Peyer's patch (tissue), 4 donors: ENCODE measurements at regions not wholly inside any gene's neighbourhood (a gene's known extent, or its start where the extent isn't known, plus 50 kb on each side); places are given as distances from the start of the nearest gene placed in this dataset.

ENCODE experiments used
- DNase-seq, 3 donors: peaks; one replicate each; pipeline ENCODE4 v3.0.0-alpha.2; 2017 to 2019
- H3K27ac ChIP-seq, 4 donors: fragments of 200-600 bp; sonication (generic); one replicate each; pipeline ENCODE4 v1.5.1; 2016 to 2019
- H3K27me3 ChIP-seq, 2 donors: fragments of 200-600 bp; sonication (generic); one replicate each; pipeline ENCODE4 v1.5.1; 2019
- H3K36me3 ChIP-seq, 3 donors: fragments of 200-600 bp; sonication (generic); one replicate each; pipeline ENCODE4 v1.5.1; 2016 to 2019
- H3K4me1 ChIP-seq, 4 donors: fragments of 200-600 bp; sonication (generic); one replicate each; pipeline ENCODE4 v1.5.1; 2016 to 2019
- H3K4me3 ChIP-seq, 4 donors: fragments of 200-600 bp; sonication (generic); 1 replicate in 3 of 4; 2 replicates in 1 of 4; pipeline ENCODE4 v1.5.1; 2016 to 2019; ENCODE audit warnings: mild to moderate bottlenecking in 1 of 4
- H3K9me3 ChIP-seq, 4 donors: fragments of 200-600 bp; sonication (generic); one replicate each; pipeline ENCODE4 v1.5.1; 2016 to 2019; ENCODE audit warnings: mild to moderate bottlenecking in 1 of 4
- POLR2A ChIP-seq, 2 donors: fragments of 450-650 bp; IDR thresholded peaks; one replicate each; pipeline ENCODE4 v1.5.1; 2017; ENCODE audit warnings: antibody characterized with exemption in 2 of 2, mild to moderate bottlenecking in 2 of 2, moderate library complexity in 2 of 2
- TF ChIP-seq, protein P1 (sequence below), 6 experiments: fragments of 450-650 bp in 4 of 6; fragments of 200-600 bp in 2 of 6; sonication (generic) in 1 of 6; IDR thresholded peaks; one replicate each; pipeline ENCODE4 v1.5.1; 2017 to 2019; ENCODE audit warnings: antibody characterized with exemption in 6 of 6, mild to moderate bottlenecking in 3 of 6, moderate library complexity in 1 of 6

DNA sequence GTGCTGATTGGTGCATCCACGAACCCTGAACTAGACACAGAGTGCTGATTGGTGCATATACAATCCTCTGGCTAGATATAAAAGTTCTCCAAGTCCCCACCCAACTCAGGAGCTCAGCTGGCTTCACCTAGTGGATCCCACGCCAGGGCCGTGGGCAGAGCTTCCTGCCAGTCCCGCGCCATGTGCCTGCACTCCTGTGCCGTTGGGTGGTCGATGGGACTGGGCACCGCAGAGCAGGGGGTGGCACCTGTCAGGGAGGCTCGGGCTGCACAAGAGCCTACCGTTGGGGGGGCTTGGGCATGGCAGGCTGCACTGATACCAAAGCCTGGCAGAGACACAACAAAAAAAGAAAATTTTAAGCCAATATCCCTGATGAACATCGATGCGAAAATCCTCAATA, 185.4 kb upstream of the ASCC3 start:
- Histone ChIP-seq H3K9me3 (peaks cover 0 to 3% (median 0%) of the 10 kb centered on the region in 4 donors), H3K36me3 (no peaks in the 10 kb centered on the region), H3K4me1 (no peaks in the 10 kb centered on the region), H3K4me3 (no peak overlapping the region), H3K27me3 (no peaks in the 10 kb centered on the region), H3K27ac (no peak overlapping the region)
- TF ChIP-seq, protein P1, sequence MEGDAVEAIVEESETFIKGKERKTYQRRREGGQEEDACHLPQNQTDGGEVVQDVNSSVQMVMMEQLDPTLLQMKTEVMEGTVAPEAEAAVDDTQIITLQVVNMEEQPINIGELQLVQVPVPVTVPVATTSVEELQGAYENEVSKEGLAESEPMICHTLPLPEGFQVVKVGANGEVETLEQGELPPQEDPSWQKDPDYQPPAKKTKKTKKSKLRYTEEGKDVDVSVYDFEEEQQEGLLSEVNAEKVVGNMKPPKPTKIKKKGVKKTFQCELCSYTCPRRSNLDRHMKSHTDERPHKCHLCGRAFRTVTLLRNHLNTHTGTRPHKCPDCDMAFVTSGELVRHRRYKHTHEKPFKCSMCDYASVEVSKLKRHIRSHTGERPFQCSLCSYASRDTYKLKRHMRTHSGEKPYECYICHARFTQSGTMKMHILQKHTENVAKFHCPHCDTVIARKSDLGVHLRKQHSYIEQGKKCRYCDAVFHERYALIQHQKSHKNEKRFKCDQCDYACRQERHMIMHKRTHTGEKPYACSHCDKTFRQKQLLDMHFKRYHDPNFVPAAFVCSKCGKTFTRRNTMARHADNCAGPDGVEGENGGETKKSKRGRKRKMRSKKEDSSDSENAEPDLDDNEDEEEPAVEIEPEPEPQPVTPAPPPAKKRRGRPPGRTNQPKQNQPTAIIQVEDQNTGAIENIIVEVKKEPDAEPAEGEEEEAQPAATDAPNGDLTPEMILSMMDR (IDR thresholded peaks at IDR 0.05), result no peak
- DNase-seq, result no peak

DNA sequence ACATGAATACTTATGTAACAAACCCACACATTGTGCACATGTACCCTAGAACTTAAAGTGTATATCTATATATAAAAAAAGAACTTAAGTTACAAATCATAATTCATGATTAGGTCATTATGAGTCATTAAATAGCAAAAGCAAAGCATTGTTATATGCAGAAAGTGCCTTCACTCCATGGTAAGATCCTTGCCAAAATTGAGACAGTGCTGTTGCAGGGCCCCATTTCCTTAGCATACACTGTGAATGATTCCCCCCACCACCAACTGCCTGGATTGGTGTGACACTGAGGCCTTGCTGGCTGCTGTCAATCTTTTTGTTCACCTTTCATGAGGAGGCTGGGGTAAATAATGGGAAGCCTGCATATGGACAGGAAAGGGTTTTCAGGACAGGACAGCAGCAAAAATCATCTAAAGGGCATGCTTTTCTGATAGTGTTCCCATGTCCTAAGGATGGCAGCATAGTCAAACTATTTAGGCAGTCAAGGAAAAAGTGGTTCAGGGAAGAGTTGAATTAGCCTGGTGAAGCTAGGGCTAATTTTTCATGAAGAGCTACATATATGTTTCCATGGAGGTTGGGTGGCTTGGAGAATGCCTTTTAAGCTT, 188.2 kb upstream of the ASCC3 start:
- H3K4me3 ChIP-seq, result no peak overlapping the region
- no peaks in the 10 kb centered on the region for H3K4me1 ChIP-seq
- no peak for TF ChIP-seq POLR2A (IDR thresholded peaks at IDR 0.05)
- TF ChIP-seq, protein P1 (IDR thresholded peaks at IDR 0.05), result no peak
- no peaks in the 10 kb centered on the region for H3K27me3 ChIP-seq
- H3K27ac ChIP-seq, result no peak overlapping the region
- H3K9me3 ChIP-seq, result peaks cover 0 to 3% (median 0%) of the 10 kb centered on the region in 4 donors
- DNase-seq, result no peak
- no peaks in the 10 kb centered on the region for H3K36me3 ChIP-seq

DNA sequence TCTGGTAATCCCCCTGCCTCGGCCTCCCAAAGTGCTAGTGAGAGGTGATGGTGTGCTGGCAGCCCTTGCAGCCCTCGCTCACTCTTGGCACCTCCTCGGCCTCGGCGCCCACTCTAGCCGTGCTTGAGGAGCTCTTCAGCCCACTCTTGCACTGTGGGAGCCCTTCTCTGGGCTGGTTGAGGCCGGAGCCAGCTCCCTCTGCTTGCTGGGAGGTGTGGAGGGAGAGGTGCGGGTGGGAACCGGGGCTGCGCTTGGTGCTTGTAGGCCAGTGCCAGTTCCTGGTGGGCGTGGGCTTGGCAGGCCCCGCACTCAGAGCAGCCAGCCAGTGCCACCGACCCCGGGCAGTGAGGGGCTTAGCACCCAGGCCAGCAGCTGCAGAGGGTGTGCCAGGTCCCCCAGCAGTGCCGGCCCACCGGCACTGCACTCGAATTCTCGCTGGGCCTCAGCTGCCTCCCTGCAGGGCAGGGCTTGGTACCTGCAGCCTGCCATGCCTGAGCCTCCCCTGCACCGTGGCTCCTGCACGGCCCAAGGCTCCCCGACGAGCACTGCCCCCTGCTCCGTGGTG, 189.0 kb upstream of the ASCC3 start:
- H3K36me3 ChIP-seq, result no peaks in the 10 kb centered on the region
- no peak for DNase-seq
- no peaks in the 10 kb centered on the region for H3K4me1 ChIP-seq
- H3K9me3 ChIP-seq, result peaks cover 0 to 3% (median 0%) of the 10 kb centered on the region in 4 donors
- H3K27me3 ChIP-seq, result no peaks in the 10 kb centered on the region
- no peak overlapping the region for H3K27ac ChIP-seq
- TF ChIP-seq, protein P1 (IDR thresholded peaks at IDR 0.05), result no peak
- TF ChIP-seq POLR2A (IDR thresholded peaks at IDR 0.05), result no peak
- H3K4me3 ChIP-seq, result no peak overlapping the region

DNA sequence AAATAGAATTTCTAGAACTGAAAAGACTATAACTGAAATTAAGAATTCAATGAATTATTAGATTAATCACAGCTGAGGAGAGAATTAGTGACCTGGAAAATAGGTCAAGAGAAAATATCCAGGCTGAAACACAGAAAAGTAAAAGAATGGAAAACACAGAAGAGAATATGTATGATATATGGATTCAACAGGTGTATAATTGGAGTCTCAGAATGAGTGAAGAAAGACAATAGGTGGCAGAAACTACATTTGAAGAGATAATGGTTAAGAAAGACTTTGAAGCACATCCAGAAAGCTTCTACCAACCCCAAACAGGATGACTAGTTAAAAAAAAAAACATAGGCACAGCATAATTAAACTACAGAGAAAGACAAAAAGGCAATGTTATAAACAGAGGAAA, 196.2 kb upstream of the ASCC3 start:
- no peak for TF ChIP-seq POLR2A (IDR thresholded peaks at IDR 0.05)
- TF ChIP-seq, protein P1 (IDR thresholded peaks at IDR 0.05), result no peak
- Histone ChIP-seq H3K36me3 (no peaks in the 10 kb centered on the region), H3K4me3 (no peak overlapping the region), H3K27me3 (no peaks in the 10 kb centered on the region), H3K4me1 (no peaks in the 10 kb centered on the region), H3K9me3 (no peaks in the 10 kb centered on the region), H3K27ac (no peak overlapping the region)
- no peak for DNase-seq

DNA sequence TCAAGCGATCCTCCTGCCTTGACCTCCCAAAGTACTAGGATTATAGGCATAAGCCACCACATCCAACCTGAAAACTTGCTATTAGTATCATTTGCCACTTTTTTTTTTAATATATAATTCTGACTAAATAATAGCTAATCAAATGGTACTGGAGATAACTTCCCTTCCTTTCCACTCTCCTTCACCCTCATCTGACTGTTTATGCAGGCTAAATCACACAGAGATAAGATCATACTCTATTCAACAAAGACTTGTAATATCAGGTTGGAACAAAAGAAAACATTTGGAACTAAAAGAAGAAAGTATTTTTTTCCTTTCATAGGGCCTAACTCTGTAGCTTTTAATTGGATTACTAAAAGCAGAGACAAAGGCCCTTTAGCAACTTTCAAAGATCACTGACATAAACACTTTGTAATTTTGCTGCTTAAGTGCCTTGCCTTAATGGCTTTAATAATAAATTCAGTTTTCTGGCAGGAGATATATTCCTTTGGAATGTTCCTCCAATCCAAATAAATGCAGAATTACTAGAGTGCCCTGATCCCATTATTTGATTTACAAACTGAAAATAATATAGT, 198.7 kb upstream of the ASCC3 start:
- Histone ChIP-seq H3K9me3 (no peaks in the 10 kb centered on the region), H3K27ac (no peak overlapping the region), H3K4me1 (no peaks in the 10 kb centered on the region), H3K4me3 (no peak overlapping the region), H3K36me3 (no peaks in the 10 kb centered on the region), H3K27me3 (no peaks in the 10 kb centered on the region)
- DNase-seq, result no peak
- no peak for TF ChIP-seq POLR2A (IDR thresholded peaks at IDR 0.05)
- TF ChIP-seq, protein P1 (IDR thresholded peaks at IDR 0.05), result no peak
